Peyer's patch (tissue), 4 donors: ENCODE measurements at regions not wholly inside any gene's neighbourhood (a gene's known extent, or its start where the extent isn't known, plus 50 kb on each side); places are given as distances from the start of the nearest gene placed in this dataset.

Source experiments
- DNase-seq, 3 donors: peaks; one replicate each; pipeline ENCODE4 v3.0.0-alpha.2; 2017 to 2019
- H3K27ac ChIP-seq, 4 donors: fragments of 200-600 bp; sonication (generic); one replicate each; pipeline ENCODE4 v1.5.1; 2016 to 2019
- H3K27me3 ChIP-seq, 2 donors: fragments of 200-600 bp; sonication (generic); one replicate each; pipeline ENCODE4 v1.5.1; 2019
- H3K36me3 ChIP-seq, 3 donors: fragments of 200-600 bp; sonication (generic); one replicate each; pipeline ENCODE4 v1.5.1; 2016 to 2019
- H3K4me1 ChIP-seq, 4 donors: fragments of 200-600 bp; sonication (generic); one replicate each; pipeline ENCODE4 v1.5.1; 2016 to 2019
- H3K4me3 ChIP-seq, 4 donors: fragments of 200-600 bp; sonication (generic); 1 replicate in 3 of 4; 2 replicates in 1 of 4; pipeline ENCODE4 v1.5.1; 2016 to 2019; ENCODE audit warnings: mild to moderate bottlenecking in 1 of 4
- H3K9me3 ChIP-seq, 4 donors: fragments of 200-600 bp; sonication (generic); one replicate each; pipeline ENCODE4 v1.5.1; 2016 to 2019; ENCODE audit warnings: mild to moderate bottlenecking in 1 of 4
- POLR2A ChIP-seq, 2 donors: fragments of 450-650 bp; IDR thresholded peaks; one replicate each; pipeline ENCODE4 v1.5.1; 2017; ENCODE audit warnings: antibody characterized with exemption in 2 of 2, mild to moderate bottlenecking in 2 of 2, moderate library complexity in 2 of 2
- TF ChIP-seq, protein P1 (sequence below), 6 experiments: fragments of 450-650 bp in 4 of 6; fragments of 200-600 bp in 2 of 6; sonication (generic) in 1 of 6; IDR thresholded peaks; one replicate each; pipeline ENCODE4 v1.5.1; 2017 to 2019; ENCODE audit warnings: antibody characterized with exemption in 6 of 6, mild to moderate bottlenecking in 3 of 6, moderate library complexity in 1 of 6

DNA sequence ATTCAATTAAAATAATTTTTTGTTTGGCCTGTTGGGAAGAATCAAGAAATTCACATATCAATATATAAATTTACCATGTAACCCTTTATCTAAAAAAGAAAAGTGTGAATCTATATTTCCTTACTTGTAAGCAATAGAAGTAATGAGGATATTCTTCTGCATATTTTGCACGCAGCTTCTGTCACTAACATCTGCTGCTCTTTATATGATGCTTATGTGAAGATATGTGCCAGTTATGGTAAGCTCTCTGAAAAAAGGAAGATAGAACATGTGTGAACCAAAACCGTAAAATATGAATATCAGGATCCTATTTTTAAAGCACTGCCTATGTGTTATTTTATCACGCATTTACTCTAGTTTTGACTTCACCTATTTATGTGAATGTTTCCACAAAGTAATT lies 96.4 kb upstream of the ATP11B start:
- no peaks in the 10 kb centered on the region for H3K9me3 ChIP-seq
- H3K36me3 ChIP-seq, result no peaks in the 10 kb centered on the region
- no peak overlapping the region for H3K4me3 ChIP-seq
- H3K4me1 ChIP-seq, result no peaks in the 10 kb centered on the region
- no peak overlapping the region for H3K27ac ChIP-seq
- TF ChIP-seq, protein P1, sequence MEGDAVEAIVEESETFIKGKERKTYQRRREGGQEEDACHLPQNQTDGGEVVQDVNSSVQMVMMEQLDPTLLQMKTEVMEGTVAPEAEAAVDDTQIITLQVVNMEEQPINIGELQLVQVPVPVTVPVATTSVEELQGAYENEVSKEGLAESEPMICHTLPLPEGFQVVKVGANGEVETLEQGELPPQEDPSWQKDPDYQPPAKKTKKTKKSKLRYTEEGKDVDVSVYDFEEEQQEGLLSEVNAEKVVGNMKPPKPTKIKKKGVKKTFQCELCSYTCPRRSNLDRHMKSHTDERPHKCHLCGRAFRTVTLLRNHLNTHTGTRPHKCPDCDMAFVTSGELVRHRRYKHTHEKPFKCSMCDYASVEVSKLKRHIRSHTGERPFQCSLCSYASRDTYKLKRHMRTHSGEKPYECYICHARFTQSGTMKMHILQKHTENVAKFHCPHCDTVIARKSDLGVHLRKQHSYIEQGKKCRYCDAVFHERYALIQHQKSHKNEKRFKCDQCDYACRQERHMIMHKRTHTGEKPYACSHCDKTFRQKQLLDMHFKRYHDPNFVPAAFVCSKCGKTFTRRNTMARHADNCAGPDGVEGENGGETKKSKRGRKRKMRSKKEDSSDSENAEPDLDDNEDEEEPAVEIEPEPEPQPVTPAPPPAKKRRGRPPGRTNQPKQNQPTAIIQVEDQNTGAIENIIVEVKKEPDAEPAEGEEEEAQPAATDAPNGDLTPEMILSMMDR (IDR thresholded peaks at IDR 0.05), result no peak
- TF ChIP-seq POLR2A (IDR thresholded peaks at IDR 0.05), result no peak
- no peaks in the 10 kb centered on the region for H3K27me3 ChIP-seq
- no peak for DNase-seq

DNA sequence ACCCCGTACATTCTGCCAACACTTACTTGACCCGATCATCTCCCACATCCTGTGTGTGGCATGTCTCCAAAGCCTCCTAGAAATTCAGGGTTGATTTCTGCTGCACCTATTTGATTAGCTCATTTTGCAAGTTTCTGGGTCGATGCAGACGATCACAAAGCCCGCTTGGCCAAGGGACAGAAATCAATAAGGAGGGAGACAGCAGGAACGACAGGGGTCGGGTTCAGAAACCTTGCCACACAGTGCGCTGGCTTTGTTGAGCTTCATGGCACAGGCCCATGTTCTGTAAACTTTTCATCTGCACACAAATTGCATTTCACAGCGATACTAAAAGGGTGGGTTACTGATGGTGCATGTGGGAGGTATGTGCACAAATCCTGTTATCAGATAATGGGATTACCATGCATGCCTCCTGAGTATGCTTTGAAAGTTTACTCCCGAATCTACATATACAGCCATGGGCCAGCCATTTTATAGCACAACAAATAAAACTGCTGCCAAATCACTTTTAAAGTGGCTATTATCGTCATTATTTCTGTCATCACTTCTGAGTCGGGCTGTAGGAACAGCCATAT lies 95.9 kb upstream of the ATP11B start:
- no peaks in the 10 kb centered on the region for H3K27me3 ChIP-seq
- no peak overlapping the region for H3K27ac ChIP-seq
- no peak overlapping the region for H3K4me3 ChIP-seq
- no peaks in the 10 kb centered on the region for H3K4me1 ChIP-seq
- no peak for TF ChIP-seq POLR2A (IDR thresholded peaks at IDR 0.05)
- TF ChIP-seq, protein P1 (IDR thresholded peaks at IDR 0.05), result no peak
- no peaks in the 10 kb centered on the region for H3K9me3 ChIP-seq
- H3K36me3 ChIP-seq, result no peaks in the 10 kb centered on the region
- no peak for DNase-seq

DNA sequence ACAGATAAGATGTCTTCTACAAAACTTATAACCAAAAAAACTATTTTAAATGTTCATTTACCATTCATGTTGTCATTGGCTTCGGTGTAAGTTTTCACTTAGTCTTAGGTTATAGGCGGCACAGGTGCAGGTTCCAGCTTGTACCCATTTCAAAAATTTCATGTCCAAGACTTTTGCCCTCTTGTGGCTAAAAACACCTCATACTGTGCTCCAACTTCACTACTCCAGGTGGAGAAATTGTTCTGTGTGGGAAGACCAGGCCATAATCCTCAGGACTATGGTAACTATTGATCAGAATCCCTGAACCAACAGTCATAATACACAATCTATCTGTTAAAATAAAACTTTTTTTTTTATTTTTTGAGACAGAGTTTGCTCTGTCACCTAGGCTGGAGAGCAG lies 95.2 kb upstream of the ATP11B start:
- TF ChIP-seq, protein P1 (IDR thresholded peaks at IDR 0.05), result no peak
- TF ChIP-seq POLR2A (IDR thresholded peaks at IDR 0.05), result no peak
- Histone ChIP-seq H3K27me3 (no peaks in the 10 kb centered on the region), H3K36me3 (no peaks in the 10 kb centered on the region), H3K4me1 (no peaks in the 10 kb centered on the region), H3K27ac (no peak overlapping the region), H3K4me3 (no peak overlapping the region), H3K9me3 (no peaks in the 10 kb centered on the region)
- DNase-seq, result no peak

DNA sequence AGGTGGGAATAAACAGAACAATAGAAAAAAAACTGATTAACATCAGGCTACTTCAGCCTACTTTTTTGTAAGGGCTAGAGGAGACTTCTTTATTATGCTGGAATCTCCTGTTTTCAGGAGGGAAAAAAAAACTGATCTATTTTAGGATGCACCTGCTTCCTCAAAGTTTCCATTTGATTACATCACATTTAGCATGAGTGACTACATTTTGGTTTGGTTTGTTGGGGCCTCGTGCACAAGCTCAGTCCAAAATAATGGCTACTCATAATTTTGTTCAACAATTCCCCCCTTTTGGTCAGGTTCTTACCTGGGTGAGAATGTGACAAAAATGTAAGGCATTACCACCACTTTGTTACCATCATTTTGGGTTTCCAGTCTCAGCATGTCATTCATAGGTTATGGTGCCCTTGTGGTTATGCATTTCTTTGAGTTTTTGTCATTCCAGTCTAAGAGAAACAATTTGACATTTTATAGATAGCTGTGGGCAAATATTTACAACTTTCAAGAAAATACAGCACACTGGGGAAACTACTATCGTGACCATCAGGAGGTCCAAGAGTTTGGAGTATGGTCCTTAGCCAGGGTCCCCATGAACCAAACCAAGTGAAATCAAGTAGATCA lies 93.6 kb upstream of the ATP11B start:
- H3K9me3 ChIP-seq, result no peaks in the 10 kb centered on the region
- H3K4me1 ChIP-seq, result no peaks in the 10 kb centered on the region
- no peaks in the 10 kb centered on the region for H3K27me3 ChIP-seq
- H3K27ac ChIP-seq, result no peak overlapping the region
- no peaks in the 10 kb centered on the region for H3K36me3 ChIP-seq
- no peak for DNase-seq
- H3K4me3 ChIP-seq, result no peak overlapping the region
- no peak for TF ChIP-seq POLR2A (IDR thresholded peaks at IDR 0.05)

DNA sequence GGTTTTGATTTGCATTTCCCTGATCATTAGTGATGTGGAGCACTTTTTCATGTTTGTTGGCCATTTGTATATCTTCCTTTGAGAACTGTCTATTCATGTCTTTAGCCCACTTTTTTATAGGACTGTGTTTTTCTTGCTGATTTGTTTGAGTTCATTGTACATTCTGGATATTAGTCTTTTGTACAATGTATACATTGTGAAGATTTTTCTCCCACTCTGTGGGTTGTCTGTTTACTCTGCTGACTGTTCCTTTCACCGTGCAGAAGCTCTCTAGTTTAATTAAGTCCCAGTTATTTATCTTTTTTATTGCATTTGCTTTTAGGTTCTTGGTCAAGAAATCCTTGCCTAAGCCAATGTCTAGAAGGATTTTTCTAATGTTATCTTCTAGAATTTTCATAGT lies 91.1 kb upstream of the ATP11B start:
- Histone ChIP-seq H3K27me3 (no peaks in the 10 kb centered on the region), H3K36me3 (no peaks in the 10 kb centered on the region), H3K4me1 (no peaks in the 10 kb centered on the region), H3K4me3 (no peak overlapping the region), H3K9me3 (no peaks in the 10 kb centered on the region), H3K27ac (no peak overlapping the region)
- no peak for DNase-seq
- TF ChIP-seq, protein P1 (IDR thresholded peaks at IDR 0.05), result no peak
- TF ChIP-seq POLR2A (IDR thresholded peaks at IDR 0.05), result no peak

DNA sequence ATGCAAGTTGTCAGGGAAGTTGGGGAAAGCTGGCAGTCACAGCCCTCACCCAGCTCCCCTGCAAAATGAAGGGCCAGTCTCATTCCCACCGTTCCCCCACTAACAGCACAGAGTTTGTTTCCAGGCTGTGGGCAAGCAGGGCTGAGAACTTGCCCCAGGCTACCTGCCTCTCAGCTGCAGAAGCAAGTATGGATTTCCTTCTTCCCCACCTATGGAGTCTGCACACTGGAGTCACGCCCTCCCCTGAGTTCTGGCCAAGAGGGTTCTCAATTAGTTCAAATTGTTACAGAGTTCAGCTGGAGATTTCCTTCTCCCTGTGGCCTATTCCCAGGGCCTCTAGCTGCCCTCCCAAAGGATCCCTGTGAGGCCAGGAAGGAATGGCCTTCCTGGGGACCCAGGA lies 90.1 kb upstream of the ATP11B start:
- no peaks in the 10 kb centered on the region for H3K36me3 ChIP-seq
- TF ChIP-seq, protein P1 (IDR thresholded peaks at IDR 0.05), result no peak
- TF ChIP-seq POLR2A (IDR thresholded peaks at IDR 0.05), result no peak

More for the DNA sequence above, 90.1 kb upstream of the ATP11B start:
- Histone ChIP-seq H3K27ac (no peak overlapping the region), H3K4me1 (no peaks in the 10 kb centered on the region), H3K4me3 (no peak overlapping the region), H3K9me3 (no peaks in the 10 kb centered on the region), H3K27me3 (no peaks in the 10 kb centered on the region)
- DNase-seq, result no peak
